Heart left ventricle (tissue), 13 donors: ENCODE measurements at regions not wholly inside any gene's neighbourhood (a gene's known extent, or its start where the extent isn't known, plus 50 kb on each side); places are given as distances from the start of the nearest gene placed in this dataset.

Experiments used
- CTCF ChIP-seq, 12 donors: fragments of 200-600 bp; sonication (generic) in 4 of 12; IDR thresholded peaks; one replicate each; pipeline versions ENCODE4 v1.5.0 to v1.8.0; 2018 to 2022; ENCODE audit warnings: antibody characterized with exemption in 12 of 12, mild to moderate bottlenecking in 5 of 12
- POLR2A ChIP-seq, 2 donors: fragments of 450-650 bp; IDR thresholded peaks; one replicate each; pipeline ENCODE4 v1.6.1; 2017; ENCODE audit warnings: antibody characterized with exemption in 2 of 2, mild to moderate bottlenecking in 2 of 2, moderate library complexity in 2 of 2
- donor health status: ischemic (EF 13 %, LVEDD 7.1; RV severe dilation, severe dysfunction).
- donor health status: DM: no; HTN: yes; CAD: no.
- donor health status: DM: no; HTN: no; CAD: no.
- donor health status: ischemic (EF 25% LVEDD 6.9; RV normal size, moderate dysfunction).
- donor health status: ischemic (EF 25% LVEDD 5.7; RV mildly dilated, moderate dysfunction).
- donor health status: ischemic (EF 35%, LVEDD 5.7; RV mildly dilated, moderate dysfunction).
- donor health status: nonischemic (EF 11% LVEDD 7.7; RV severe dilation, severe dysfunction).
- donor health status: DM: yes; HTN: yes; CAD: no.
- donor health status: PGD.
- donor health status: ischemic (EF 29% LVEDD 5.4; RV normal size, mild dysfunction).
- donor health status: nonischemic (EF 23%, LVEDD 6.1; RV moderate dilation, normal function).

- TF ChIP-seq CTCF (IDR thresholded peaks at IDR 0.05) (no peak), POLR2A (IDR thresholded peaks at IDR 0.05) (no peak)
These were observed 275.0 kb upstream of the NPVF start for GRCh38 chr7:25503306-25503705.
